Lower leg skin (tissue), 4 donors: ENCODE measurements at regions not wholly inside any gene's neighbourhood (a gene's known extent, or its start where the extent isn't known, plus 50 kb on each side); places are given as distances from the start of the nearest gene placed in this dataset.
A peak's percentile ranks its signal among the peaks of the same experiment; 100 is the strongest.

Experiments used
- DNase-seq, 2 donors: peaks; one replicate each; pipeline ENCODE4 v3.0.0-alpha.2; 2019; ENCODE audit warnings: low spot score in 2 of 2
- H3K4me3 ChIP-seq: fragments of 200-600 bp; sonication (generic); 2 replicates; pipeline ENCODE4 v1.5.1; 2017; ENCODE audit warnings: mild to moderate bottlenecking, low read depth; ENCODE audit not compliant: poor library complexity, severe bottlenecking
- CTCF ChIP-seq, 3 donors: fragments of 450-650 bp; IDR thresholded peaks; one replicate each; pipeline ENCODE4 v1.5.1; 2016; ENCODE audit warnings: antibody characterized with exemption in 3 of 3, mild to moderate bottlenecking in 3 of 3, moderate library complexity in 2 of 3
- POLR2A ChIP-seq, 2 donors: fragments of 450-650 bp; IDR thresholded peaks; one replicate each; pipeline ENCODE4 v1.6.1; 2016 to 2017; ENCODE audit warnings: antibody characterized with exemption in 2 of 2, mild to moderate bottlenecking in 1 of 2, moderate library complexity in 1 of 2
- WGBS, 2 donors: methylation state at CpG; one replicate each; pipeline ENCODE4 v1.1.5; 2018; 5-methylcytosine and 5-hydroxymethylcytosine counted together
- intact Hi-C: fragments of 100-400 bp; cut with DNase I; formaldehyde crosslinking; loops from one replicate; pipeline ENCODE4 v1.15.0; 2023; ENCODE audit warnings: low total_unique reads

- 70 to 75% methylated on average over 5 of the region's 5 CpGs for WGBS, 2 donors
- H3K4me3 ChIP-seq: no peak overlapping the region
- peak in 1 of 2 donors; percentile 15 for DNase-seq
- TF ChIP-seq CTCF (IDR thresholded peaks at IDR 0.05) (no peak), POLR2A (IDR thresholded peaks at IDR 0.05) (no peak)
- intact Hi-C loops: no loop called here
These were observed 79.2 kb upstream of the DKK2 start for GRCh38 chr4:107115185-107115847.

- TF ChIP-seq POLR2A (IDR thresholded peaks at IDR 0.05): no peak
- no peak for TF ChIP-seq CTCF (IDR thresholded peaks at IDR 0.05)
- intact Hi-C loops: no loop called here
- 89 to 93% methylated on average over 2 of the region's 2 CpGs for WGBS, 2 donors
- no peak for DNase-seq
- H3K4me3 ChIP-seq: no peak overlapping the region
These were observed 77.9 kb upstream of the DKK2 start for GRCh38 chr4:107114059-107114458.

- 38 to 71% methylated on average over 2 of the region's 2 CpGs for WGBS, 2 donors
- TF ChIP-seq CTCF (IDR thresholded peaks at IDR 0.05) (no peak), POLR2A (IDR thresholded peaks at IDR 0.05) (no peak)
- intact Hi-C loops: no loop called here
- H3K4me3 ChIP-seq: no peak overlapping the region
- DNase-seq: no peak
These were observed 62.3 kb upstream of the DKK2 start for GRCh38 chr4:107098401-107098800.

GRCh38 chr4:107094976-107095375, 58.9 kb upstream of the DKK2 start:
- DNase-seq: no peak
- intact Hi-C loops: no loop called here
- WGBS, 2 donors: 62 to 71% methylated on average over 3 of the region's 3 CpGs
- TF ChIP-seq POLR2A (IDR thresholded peaks at IDR 0.05) (no peak), CTCF (IDR thresholded peaks at IDR 0.05) (no peak)
- no peak overlapping the region for H3K4me3 ChIP-seq

- H3K4me3 ChIP-seq: no peak overlapping the region
- DNase-seq: no peak
- intact Hi-C loops: no loop called here
- TF ChIP-seq POLR2A (IDR thresholded peaks at IDR 0.05) (no peak), CTCF (IDR thresholded peaks at IDR 0.05) (no peak)
- 89 to 97% methylated on average over 2 of the region's 2 CpGs for WGBS, 2 donors
These were observed 58.2 kb upstream of the DKK2 start for GRCh38 chr4:107094332-107094731.
